HCT116 (cell line): ENCODE measurements at regions not wholly inside any gene's neighbourhood (a gene's known extent, or its start where the extent isn't known, plus 50 kb on each side); places are given as distances from the start of the nearest gene placed in this dataset.

Source experiments
- ATAC-seq: fragments of 200-7000 bp; cut with Tn5 transposase; 2 replicates; pipeline ENCODE4 v1.9.1; 2020; ENCODE audit warnings: mild to moderate bottlenecking, moderate library complexity
- BruUV-seq: library from RNA; stranded (reverse); fragments of 400-500 nt; replicated peaks from 2 replicates; lab custom pipeline; 2021; lab: Mats Ljungman, UMichigan
- CTCF ChIA-PET: fragments of 300-600 bp; sonication (Branson Sonifier 250); formaldehyde crosslinking; loops from one replicate; lab custom pipeline; 2021; ENCODE audit warnings: antibody characterized with exemption; lab: Charles Lee
- POLR2A ChIA-PET: fragments of 300-600, 350-600 bp; sonication (Branson Sonifier 250); formaldehyde crosslinking; loops from one replicate; lab custom pipeline; 2021; ENCODE audit warnings: antibody characterized with exemption; lab: Charles Lee
- RAD21 ChIA-PET, 2 experiments: fragments of 300-600 bp; sonication (Branson Sonifier 250); formaldehyde crosslinking; loops; one replicate each; lab custom pipeline; 2023; ENCODE audit warnings: low total read pairs in 2 of 2; ENCODE audit not compliant: uncharacterized antibody in 2 of 2, unreplicated experiment in 2 of 2, low non-redundant PET in 1 of 2; lab: Charles Lee
- DNase-seq: peaks from one replicate; pipeline ENCODE4 v3.0.0-alpha.2; 2010; ENCODE audit warnings: low read depth, low spot score
- H2AFZ ChIP-seq: fragments of 200-600 bp; shearing (Covaris generic), sonication (generic); 2 replicates; pipeline ENCODE4 v1.6.1; 2017; ENCODE audit warnings: low read depth, mixed run types, mixed read lengths, antibody characterized with exemption, low read length; ENCODE audit not compliant: poor library complexity, severe bottlenecking
- H3K27ac ChIP-seq: 2 replicates; pipeline ENCODE4 v1.5.1; 2012; ENCODE audit warnings: low read depth, low read length
- H3K27me3 ChIP-seq: fragments of 200-600 bp; sonication (generic); 2 replicates; pipeline ENCODE4 v1.6.1; 2016; ENCODE audit warnings: mixed run types, low read length, mixed read lengths; ENCODE audit not compliant: insufficient read depth
- H3K36me3 ChIP-seq, 2 experiments: fragments of 200-500 bp in 1 of 2; fragments of 200-600 bp in 1 of 2; sonication (Bioruptor generic) in 1 of 2; sonication (generic) in 1 of 2; 2 replicates each; pipeline versions ENCODE4 v1.5.1 to v1.6.1; 2014 to 2016; ENCODE audit warnings: low read length in 2 of 2, inconsistent platforms in 1 of 2, mixed read lengths in 1 of 2, mixed run types in 1 of 2; ENCODE audit not compliant: insufficient read depth in 2 of 2, control insufficient read depth in 1 of 2
- H3K4me1 ChIP-seq, 2 experiments: fragments of 200-600 bp in 1 of 2; sonication (generic) in 1 of 2; 2 replicates each; pipeline versions ENCODE4 v1.5.1 to v1.6.1; 2012 to 2017; ENCODE audit warnings: low read length in 2 of 2, inconsistent platforms in 1 of 2, mild to moderate bottlenecking in 1 of 2, mixed read lengths in 1 of 2, mixed run types in 1 of 2, moderate library complexity in 1 of 2; ENCODE audit not compliant: insufficient read depth in 2 of 2, control insufficient read depth in 1 of 2
- H3K4me2 ChIP-seq: fragments of 200-600 bp; sonication (generic); 2 replicates; pipeline ENCODE4 v1.6.1; 2017; ENCODE audit warnings: mixed run types, low read length, mixed read lengths
- H3K4me3 ChIP-seq, 2 experiments: fragments of 200-600 bp in 1 of 2; sonication (generic) in 1 of 2; replicated peaks in 1 of 2; 2 replicates each; pipeline ENCODE4 v1.5.1; 2011 to 2016; ENCODE audit warnings: low read length in 2 of 2, control low read depth in 1 of 2, low read depth in 1 of 2, mild to moderate bottlenecking in 1 of 2, mixed read lengths in 1 of 2, mixed run types in 1 of 2
- H3K79me2 ChIP-seq: fragments of 200-600 bp; sonication (generic); 2 replicates; pipeline ENCODE4 v1.6.1; 2017; ENCODE audit warnings: mild to moderate bottlenecking, mixed run types, low read length, moderate library complexity, mixed read lengths; ENCODE audit not compliant: insufficient read depth
- H3K9ac ChIP-seq: fragments of 200-600 bp; sonication (generic); 2 replicates; pipeline ENCODE4 v1.6.1; 2016; ENCODE audit warnings: low read length, mixed read lengths
- H3K9me2 ChIP-seq: fragments of 200-600 bp; sonication (generic), shearing (Covaris generic); 2 replicates; pipeline ENCODE4 v1.6.1; 2017; ENCODE audit warnings: mixed run types, mild to moderate bottlenecking, moderate library complexity; ENCODE audit not compliant: insufficient read depth
- H3K9me3 ChIP-seq, 2 experiments: fragments of 200-500 bp in 1 of 2; fragments of 200-600 bp in 1 of 2; sonication (Bioruptor generic) in 1 of 2; sonication (generic) in 1 of 2; 2 replicates each; pipeline ENCODE4 v1.6.1; 2014 to 2017; ENCODE audit warnings: low read length in 2 of 2, mixed read lengths in 2 of 2, inconsistent platforms in 1 of 2, low read depth in 1 of 2, mild to moderate bottlenecking in 1 of 2, mixed run types in 1 of 2, moderate library complexity in 1 of 2; ENCODE audit not compliant: control insufficient read depth in 1 of 2, insufficient read depth in 1 of 2
- H4K20me1 ChIP-seq: fragments of 200-600 bp; sonication (generic), shearing (Covaris generic); 2 replicates; pipeline ENCODE4 v1.6.1; 2017; ENCODE audit warnings: mixed run types, mild to moderate bottlenecking, moderate library complexity; ENCODE audit not compliant: insufficient read depth
- CBX3 ChIP-seq: IDR thresholded peaks from 2 replicates; pipeline ENCODE4 v1.6.1; 2012; ENCODE audit warnings: low read depth
- CTCF ChIP-seq, 3 experiments: fragments of 200-600 bp in 1 of 3; sonication (generic) in 1 of 3; IDR thresholded peaks in 2 of 3; conservative IDR thresholded peaks in 1 of 3; 2 replicates each; pipeline ENCODE4 v1.5.1; 2012 to 2017; ENCODE audit warnings: low read depth in 2 of 3, low read length in 2 of 3, antibody characterized with exemption in 1 of 3, borderline replicate concordance in 1 of 3, control low read depth in 1 of 3, mild to moderate bottlenecking in 1 of 3, mixed read lengths in 1 of 3, mixed run types in 1 of 3, moderate library complexity in 1 of 3; ENCODE audit not compliant: insufficient read depth in 1 of 3
- ELF1 ChIP-seq: IDR thresholded peaks from 2 replicates; pipeline ENCODE4 v1.6.1; 2012; ENCODE audit warnings: low read depth, borderline replicate concordance
- POLR2A ChIP-seq: IDR thresholded peaks from 2 replicates; pipeline ENCODE4 v1.7.0; 2011; ENCODE audit warnings: borderline replicate concordance; ENCODE audit not compliant: insufficient read depth, insufficient read length; ENCODE audit errors: extremely low read depth
- POLR2AphosphoS5 ChIP-seq: IDR thresholded peaks from 2 replicates; pipeline ENCODE4 v1.6.1; 2011; ENCODE audit warnings: mild to moderate bottlenecking, low read depth, low read length, moderate library complexity
- SRF ChIP-seq: IDR thresholded peaks from 2 replicates; pipeline ENCODE4 v1.6.1; 2012; ENCODE audit warnings: low read depth
- TCF7L2 ChIP-seq: IDR thresholded peaks from 2 replicates; pipeline ENCODE4 v1.7.0; 2011; ENCODE audit warnings: borderline replicate concordance, inconsistent platforms; ENCODE audit not compliant: insufficient read depth, insufficient read length; ENCODE audit errors: extremely low read depth
- ZBTB33 ChIP-seq: IDR thresholded peaks from 2 replicates; pipeline ENCODE4 v1.6.1; 2011; ENCODE audit warnings: mild to moderate bottlenecking, low read length, moderate library complexity; ENCODE audit not compliant: insufficient replicate concordance; ENCODE audit errors: extremely low read depth
- ZFX ChIP-seq: fragments of 450-650 bp; IDR thresholded peaks from 2 replicates; pipeline ENCODE4 v1.6.1; 2017
- ZNF274 ChIP-seq: fragments of 200-500 bp; sonication (Bioruptor generic); IDR thresholded peaks from 2 replicates; pipeline ENCODE4 v1.6.1; 2014; ENCODE audit warnings: mild to moderate bottlenecking, low read depth, low read length, inconsistent platforms
- intact Hi-C: fragments of 100-400 bp; cut with micrococcal nuclease; formaldehyde crosslinking; loops from 2 replicates; pipeline ENCODE4 v1.10.0; 2022

- no peaks in the 10 kb centered on the region for H4K20me1 ChIP-seq
- POLR2A ChIA-PET, result no interaction called here
- H3K4me2 ChIP-seq, result no peak overlapping the region
- intact Hi-C loops, result no loop called here
- H2AFZ ChIP-seq, result no peak overlapping the region
- ATAC-seq (no peak), DNase-seq (no peak)
- CTCF ChIA-PET, result no interaction called here
- no peaks in the 10 kb centered on the region for H3K9me2 ChIP-seq
- H3K79me2 ChIP-seq, result no peaks in the 10 kb centered on the region
- no peak overlapping the region for H3K27ac ChIP-seq
- H3K36me3 ChIP-seq, result no peaks in the 10 kb centered on the region
- H3K9me3 ChIP-seq, result peaks cover 4 to 11% of the 10 kb centered on the region in 2 experiments; a peak in 2 of 4 replicates
- RAD21 ChIA-PET, result no interaction called here
- H3K27me3 ChIP-seq, result no peaks in the 10 kb centered on the region
- no peak for TF ChIP-seq CBX3
- TF ChIP-seq ELF1, result no peak
- TF ChIP-seq SRF, result no peak
- no peak for TF ChIP-seq ZNF274
- TF ChIP-seq CTCF (IDR thresholded peaks at IDR 0.05 in 2 of 3, conservative IDR thresholded peaks at IDR 0.05 in 1 of 3; ENCODE audit: borderline replicate concordance in 1 of 3, insufficient read depth in 1 of 3, low read depth in 2 of 3, low read length in 2 of 3), result no peak
- TF ChIP-seq ZFX, result no peak
- no peak for TF ChIP-seq POLR2A
- no peak for TF ChIP-seq TCF7L2
- no peak for TF ChIP-seq ZBTB33
- TF ChIP-seq POLR2AphosphoS5, result no peak
- TF ChIP-seq, all 23 proteins: peak for 0
- Histone ChIP-seq H3K4me1 (no peaks in the 10 kb centered on the region), H3K4me3 (no peak overlapping the region), H3K9ac (no peak overlapping the region)
- no TSS peak for BruUV-seq
Measured at GRCh38 chr11:127816962-127817361, 770.4 kb downstream of the ETS1 start.
